Left ventricle myocardium inferior (tissue), 1 donor: ENCODE measurements at regions not wholly inside any gene's neighbourhood (a gene's known extent, or its start where the extent isn't known, plus 50 kb on each side); places are given as distances from the start of the nearest gene placed in this dataset.

Experiments used
- DNase-seq: peaks from one replicate; pipeline ENCODE4 v3.0.0-alpha.2; 2020
- H3K27ac ChIP-seq: fragments of 200-600 bp; replicated peaks from 2 replicates; pipeline ENCODE4 v1.8.0; 2021
- H3K27me3 ChIP-seq: fragments of 200-600 bp; 2 replicates; pipeline ENCODE4 v1.8.0; 2021; ENCODE audit warnings: low read depth
- H3K36me3 ChIP-seq: fragments of 200-600 bp; 2 replicates; pipeline ENCODE4 v1.8.0; 2021
- H3K4me1 ChIP-seq: fragments of 200-600 bp; 2 replicates; pipeline ENCODE4 v1.8.0; 2021
- H3K4me3 ChIP-seq: fragments of 200-600 bp; 2 replicates; pipeline ENCODE4 v1.8.0; 2021; ENCODE audit warnings: mild to moderate bottlenecking, moderate library complexity
- H3K9me3 ChIP-seq: fragments of 200-600 bp; replicated peaks from 2 replicates; pipeline ENCODE4 v1.8.0; 2021
- intact Hi-C: fragments of 100-400 bp; cut with micrococcal nuclease; formaldehyde crosslinking; loops from one replicate; pipeline ENCODE4 v1.11.0; 2022
- TF ChIP-seq, protein P1 (sequence below): fragments of 200-600 bp; IDR thresholded peaks from 2 replicates; pipeline ENCODE4 v1.8.0; 2021; ENCODE audit warnings: antibody characterized with exemption, mild to moderate bottlenecking, borderline replicate concordance
- donor health status: DM: no; HTN: yes; CAD: no; lungs with severe emphysema.

GRCh38 chr5:60546207-60546606 lies 153.8 kb downstream of the DEPDC1B start:
- intact Hi-C loops, result no loop called here
- peak; percentile 23 for DNase-seq
- TF ChIP-seq, protein P1, sequence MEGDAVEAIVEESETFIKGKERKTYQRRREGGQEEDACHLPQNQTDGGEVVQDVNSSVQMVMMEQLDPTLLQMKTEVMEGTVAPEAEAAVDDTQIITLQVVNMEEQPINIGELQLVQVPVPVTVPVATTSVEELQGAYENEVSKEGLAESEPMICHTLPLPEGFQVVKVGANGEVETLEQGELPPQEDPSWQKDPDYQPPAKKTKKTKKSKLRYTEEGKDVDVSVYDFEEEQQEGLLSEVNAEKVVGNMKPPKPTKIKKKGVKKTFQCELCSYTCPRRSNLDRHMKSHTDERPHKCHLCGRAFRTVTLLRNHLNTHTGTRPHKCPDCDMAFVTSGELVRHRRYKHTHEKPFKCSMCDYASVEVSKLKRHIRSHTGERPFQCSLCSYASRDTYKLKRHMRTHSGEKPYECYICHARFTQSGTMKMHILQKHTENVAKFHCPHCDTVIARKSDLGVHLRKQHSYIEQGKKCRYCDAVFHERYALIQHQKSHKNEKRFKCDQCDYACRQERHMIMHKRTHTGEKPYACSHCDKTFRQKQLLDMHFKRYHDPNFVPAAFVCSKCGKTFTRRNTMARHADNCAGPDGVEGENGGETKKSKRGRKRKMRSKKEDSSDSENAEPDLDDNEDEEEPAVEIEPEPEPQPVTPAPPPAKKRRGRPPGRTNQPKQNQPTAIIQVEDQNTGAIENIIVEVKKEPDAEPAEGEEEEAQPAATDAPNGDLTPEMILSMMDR, result no peak
- H3K9me3 ChIP-seq, result no peaks in the 10 kb centered on the region
- H3K4me1 ChIP-seq, result peaks cover 13% of the 10 kb centered on the region
- H3K27me3 ChIP-seq, result no peaks in the 10 kb centered on the region
- no peaks in the 10 kb centered on the region for H3K36me3 ChIP-seq
- H3K4me3 ChIP-seq, result no peak overlapping the region
- no peak overlapping the region for H3K27ac ChIP-seq

DNA sequence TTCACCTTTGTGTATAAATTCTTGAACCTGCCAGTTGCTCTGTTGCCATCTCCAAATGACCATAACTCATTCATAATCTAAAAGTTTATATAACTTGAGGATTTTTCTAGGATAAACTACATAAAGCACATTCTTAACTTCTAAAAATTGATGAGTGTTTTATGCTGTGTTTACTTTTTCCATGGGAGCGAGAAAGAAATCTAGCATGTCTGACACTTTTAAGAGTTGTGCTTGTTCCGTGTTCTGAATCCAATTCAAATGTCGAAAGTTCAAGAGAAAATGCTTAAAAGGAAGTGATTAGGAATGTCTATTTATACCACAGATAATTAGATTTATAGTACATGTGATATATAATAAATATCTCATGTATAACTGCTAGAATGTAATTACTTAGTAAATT lies 154.4 kb downstream of the DEPDC1B start:
- H3K36me3 ChIP-seq, result no peaks in the 10 kb centered on the region
- TF ChIP-seq, protein P1, result no peak
- peaks cover 20% of the 10 kb centered on the region for H3K4me1 ChIP-seq

GRCh38 chr5:60544142-60544541 lies 155.8 kb downstream of the DEPDC1B start:
- no peak overlapping the region for H3K27ac ChIP-seq
- H3K9me3 ChIP-seq, result no peaks in the 10 kb centered on the region
- peaks cover 30% of the 10 kb centered on the region for H3K4me1 ChIP-seq
- TF ChIP-seq, protein P1, result no peak
- DNase-seq, result no peak
- intact Hi-C loops, result no loop called here
- no peaks in the 10 kb centered on the region for H3K27me3 ChIP-seq
- no peaks in the 10 kb centered on the region for H3K36me3 ChIP-seq
- no peak overlapping the region for H3K4me3 ChIP-seq

More for the DNA sequence above, 154.4 kb downstream of the DEPDC1B start:
- H3K27me3 ChIP-seq, result no peaks in the 10 kb centered on the region
- intact Hi-C loops, result no loop called here
- no peaks in the 10 kb centered on the region for H3K9me3 ChIP-seq
- H3K4me3 ChIP-seq, result no peak overlapping the region
- no peak for DNase-seq
- H3K27ac ChIP-seq, result no peak overlapping the region

DNA sequence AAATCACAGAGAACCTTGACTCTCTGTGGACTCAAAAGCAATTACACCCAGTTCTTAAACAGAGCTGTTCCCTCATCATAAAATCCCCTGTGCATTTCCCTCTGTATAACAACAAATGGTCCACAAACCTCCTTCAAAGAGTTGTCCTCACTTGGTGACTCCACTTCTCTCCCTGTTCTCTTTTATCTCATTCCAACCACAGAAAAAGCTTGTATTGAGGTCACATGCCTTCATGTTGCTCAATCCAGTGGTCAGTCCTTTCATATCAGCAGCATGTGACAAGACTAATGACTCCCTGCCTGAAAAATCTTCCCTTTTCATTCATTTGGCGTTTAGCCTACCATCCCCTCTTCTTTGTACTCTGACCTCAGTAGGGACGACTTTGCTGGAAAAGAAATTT lies 158.0 kb downstream of the DEPDC1B start:
- intact Hi-C loops, result no loop called here
- DNase-seq, result no peak
- H3K4me1 ChIP-seq, result peaks cover 33% of the 10 kb centered on the region
- H3K27ac ChIP-seq, result peak overlapping the region; percentile 57
- TF ChIP-seq, protein P1, result no peak
- no peaks in the 10 kb centered on the region for H3K36me3 ChIP-seq
- H3K27me3 ChIP-seq, result no peaks in the 10 kb centered on the region
- no peak overlapping the region for H3K4me3 ChIP-seq
- H3K9me3 ChIP-seq, result no peaks in the 10 kb centered on the region

GRCh38 chr5:60540856-60541805 lies 158.8 kb downstream of the DEPDC1B start:
- no peaks in the 10 kb centered on the region for H3K9me3 ChIP-seq
- TF ChIP-seq, protein P1, result no peak
- intact Hi-C loops, result no loop called here
- no peak overlapping the region for H3K4me3 ChIP-seq
- DNase-seq, result no peak
- H3K36me3 ChIP-seq, result no peaks in the 10 kb centered on the region
- H3K27me3 ChIP-seq, result no peaks in the 10 kb centered on the region
- peak overlapping the region; percentile 57 for H3K27ac ChIP-seq
- H3K4me1 ChIP-seq, result peaks cover 33% of the 10 kb centered on the region
